ENCODE measurements at regions not wholly inside any gene's neighbourhood (a gene's known extent, or its start where the extent isn't known, plus 50 kb on each side); places are given as distances from the start of the nearest gene placed in this dataset.

DNA sequence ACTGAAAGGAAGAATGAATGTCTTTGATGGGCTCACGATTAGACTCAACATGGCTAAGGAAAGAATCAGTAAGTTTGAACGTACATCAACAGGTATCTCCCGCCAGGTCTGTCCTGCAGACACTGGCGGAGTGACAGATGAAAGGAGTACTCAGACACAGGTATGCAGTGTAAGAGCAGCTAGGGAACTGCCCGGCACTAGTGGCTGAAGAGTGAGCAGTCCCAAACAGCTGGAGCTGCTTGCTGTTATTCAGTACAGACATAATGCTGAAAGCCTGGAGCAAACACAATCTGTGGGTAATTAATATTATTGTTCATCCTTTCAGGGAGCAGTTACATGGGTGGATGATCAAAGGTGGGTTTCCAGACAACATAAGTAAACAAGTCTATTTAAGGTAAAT is 835.5 kb downstream of the TLE4 start:
- no peak for TF ChIP-seq MYC (IDR thresholded peaks at IDR 0.05; ENCODE audit: low read depth, low read length)
- no peak for TF ChIP-seq CTCF (IDR thresholded peaks at IDR 0.05; ENCODE audit: low read depth, low read length)
- no peak for TF ChIP-seq POLR2A (IDR thresholded peaks at IDR 0.05; ENCODE audit: extremely low read depth, insufficient read length)
